ENCODE measurements at regions not wholly inside any gene's neighbourhood (a gene's known extent, or its start where the extent isn't known, plus 50 kb on each side); places are given as distances from the start of the nearest gene placed in this dataset.

DNA sequence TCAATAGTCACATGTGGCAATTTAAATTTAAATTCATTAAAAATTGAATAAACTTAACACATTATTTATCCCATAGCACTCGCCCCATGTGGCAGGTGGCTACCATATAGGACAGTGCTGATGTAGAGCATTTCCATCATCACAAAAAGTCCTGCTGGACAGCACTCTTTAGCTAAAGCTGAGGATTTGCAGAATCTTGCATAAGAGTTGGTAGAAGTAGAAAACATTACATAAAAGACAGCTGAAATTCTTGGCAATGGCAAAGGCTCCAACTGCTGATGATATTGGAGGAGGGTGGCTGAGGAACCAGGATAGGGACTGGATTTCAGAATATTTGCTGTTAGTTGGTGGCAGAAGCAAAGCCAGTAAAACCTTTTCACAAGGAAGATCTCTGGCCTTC is 230.7 kb upstream of the SATB1 start:
- ChIA-PET POLR2A (ENCODE audit: partially characterized antibody) (no interaction called here), CTCF (ENCODE audit: partially characterized antibody) (no interaction called here)
- DNase-seq (ENCODE audit: low read depth in 1 of 2, low spot score in 2 of 2), result no peak
- Histone ChIP-seq H3K9me3 (ENCODE audit: insufficient read depth in 2 of 2, low read depth in 1 of 2, low read length in 1 of 2) (no peaks in the 10 kb centered on the region), H4K8ac (ENCODE audit: extremely low read depth, insufficient read depth, low read length) (no peak overlapping the region), H3K56ac (replicated peaks; ENCODE audit: insufficient read length, low read depth, low read length) (no peak overlapping the region), H4K5ac (ENCODE audit: insufficient read length, low read depth, low read length) (no peak overlapping the region), H3K4me1 (replicated peaks in 1 of 4; ENCODE audit: control insufficient read depth in 3 of 4, insufficient read depth in 4 of 4, low read length in 3 of 4) (no peaks in the 10 kb centered on the region), H2BK20ac (ENCODE audit: low read length) (no peak overlapping the region), H3K23ac (ENCODE audit: insufficient read length) (no peak overlapping the region), H3K4me2 (ENCODE audit: insufficient read depth in 1 of 2, low read depth in 2 of 2, low read length in 2 of 2) (no peak overlapping the region), H3K79me1 (ENCODE audit: low read depth, low read length) (no peaks in the 10 kb centered on the region), H2BK15ac (ENCODE audit: low read length) (no peak overlapping the region), H2BK120ac (replicated peaks; ENCODE audit: low read depth, low read length) (no peak overlapping the region), H4K91ac (replicated peaks; ENCODE audit: insufficient read length, low read length) (no peak overlapping the region), H3K4me3 (ENCODE audit: extremely low read depth in 1 of 4, insufficient read depth in 2 of 4, low read depth in 3 of 4, low read length in 4 of 4) (no peak overlapping the region), H2BK5ac (ENCODE audit: low read depth, low read length) (no peak overlapping the region), H3K14ac (ENCODE audit: insufficient read length) (no peak overlapping the region), H4K20me1 (replicated peaks in 1 of 2; ENCODE audit: control insufficient read depth in 1 of 2, insufficient read depth in 2 of 2, low read length in 2 of 2) (no peaks in the 10 kb centered on the region), H3K18ac (ENCODE audit: extremely low read depth, low read length) (no peak overlapping the region), H2AK5ac (ENCODE audit: low read depth, low read length) (no peak overlapping the region), H3K9ac (replicated peaks in 1 of 4; ENCODE audit: extremely low read depth in 1 of 4, low read depth in 3 of 4, low read length in 3 of 4) (no peak overlapping the region), H3K4ac (replicated peaks; ENCODE audit: insufficient read length, low read depth, low read length) (no peak overlapping the region), H3K27ac (ENCODE audit: low read depth, low read length) (no peak overlapping the region), H3K79me2 (ENCODE audit: control insufficient read depth in 1 of 2, insufficient read depth in 2 of 2, low read length in 2 of 2) (no peaks in the 10 kb centered on the region), H3K27me3 (replicated peaks in 1 of 4; ENCODE audit: control insufficient read depth in 3 of 4, extremely low read depth in 1 of 4, insufficient read depth in 3 of 4, low read length in 3 of 4) (no peaks in the 10 kb centered on the region), H3K23me2 (ENCODE audit: low read depth, low read length) (no peaks in the 10 kb centered on the region; the same call in 1 of the 2 replicates), H3K36me3 (ENCODE audit: control insufficient read depth in 2 of 4, insufficient read depth in 4 of 4, low read length in 3 of 4) (no peaks in the 10 kb centered on the region), H2AFZ (ENCODE audit: low read length) (no peak overlapping the region), H2BK12ac (ENCODE audit: low read depth, low read length) (no peak overlapping the region)
- WGBS, 2 experiments (ENCODE audit: extremely low coverage in 1 of 2, insufficient coverage in 1 of 2, insufficient read length in 1 of 2, insufficient replicate concordance in 2 of 2, low coverage in 1 of 2, low lambda C conversion rate in 2 of 2, missing lambda C conversion rate in 1 of 2), result 92% methylated on average over 1 of the region's 1 CpG; no CpG with 5 or more reads in 1 of the 2 experiments
- FAIRE-seq, result no peak
- TF ChIP-seq, protein P1, sequence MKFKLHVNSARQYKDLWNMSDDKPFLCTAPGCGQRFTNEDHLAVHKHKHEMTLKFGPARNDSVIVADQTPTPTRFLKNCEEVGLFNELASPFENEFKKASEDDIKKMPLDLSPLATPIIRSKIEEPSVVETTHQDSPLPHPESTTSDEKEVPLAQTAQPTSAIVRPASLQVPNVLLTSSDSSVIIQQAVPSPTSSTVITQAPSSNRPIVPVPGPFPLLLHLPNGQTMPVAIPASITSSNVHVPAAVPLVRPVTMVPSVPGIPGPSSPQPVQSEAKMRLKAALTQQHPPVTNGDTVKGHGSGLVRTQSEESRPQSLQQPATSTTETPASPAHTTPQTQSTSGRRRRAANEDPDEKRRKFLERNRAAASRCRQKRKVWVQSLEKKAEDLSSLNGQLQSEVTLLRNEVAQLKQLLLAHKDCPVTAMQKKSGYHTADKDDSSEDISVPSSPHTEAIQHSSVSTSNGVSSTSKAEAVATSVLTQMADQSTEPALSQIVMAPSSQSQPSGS (IDR thresholded peaks at IDR 0.05; ENCODE audit: low read length), result no peak
- TF ChIP-seq JUND (IDR thresholded peaks at IDR 0.05; ENCODE audit: low read length) (no peak), RFX5 (IDR thresholded peaks at IDR 0.05; ENCODE audit: borderline replicate concordance, low read depth, low read length) (no peak), RNF2 (IDR thresholded peaks at IDR 0.05; ENCODE audit: borderline replicate concordance, low read depth, low read length, missing control alignments, poor library complexity, severe bottlenecking) (no peak), CTBP2 (IDR thresholded peaks at IDR 0.05; ENCODE audit: borderline replicate concordance, insufficient read depth, insufficient read length, low read length) (no peak), CEBPB (IDR thresholded peaks at IDR 0.05; ENCODE audit: low read depth, low read length) (no peak), CHD2 (IDR thresholded peaks at IDR 0.05; ENCODE audit: low read length) (no peak), SIN3A (conservative IDR thresholded peaks at IDR 0.05 in 1 of 2, IDR thresholded peaks at IDR 0.05 in 1 of 2; ENCODE audit: low read depth in 1 of 2, low read length in 2 of 2) (no peak), MAFK (IDR thresholded peaks at IDR 0.05; ENCODE audit: low read depth, low read length) (no peak), GTF2F1 (IDR thresholded peaks at IDR 0.05; ENCODE audit: borderline replicate concordance, low read depth, low read length) (no peak), SAP30 (IDR thresholded peaks at IDR 0.05; ENCODE audit: insufficient read depth, insufficient replicate concordance, low read length) (no peak)
- TF ChIP-seq, protein P2, sequence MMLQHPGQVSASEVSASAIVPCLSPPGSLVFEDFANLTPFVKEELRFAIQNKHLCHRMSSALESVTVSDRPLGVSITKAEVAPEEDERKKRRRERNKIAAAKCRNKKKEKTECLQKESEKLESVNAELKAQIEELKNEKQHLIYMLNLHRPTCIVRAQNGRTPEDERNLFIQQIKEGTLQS (IDR thresholded peaks at IDR 0.05; ENCODE audit: insufficient read depth, low read depth, low read length), result no peak

All from H1 (cell line).